ENCODE measurements at regions not wholly inside any gene's neighbourhood (a gene's known extent, or its start where the extent isn't known, plus 50 kb on each side); places are given as distances from the start of the nearest gene placed in this dataset.

DNA sequence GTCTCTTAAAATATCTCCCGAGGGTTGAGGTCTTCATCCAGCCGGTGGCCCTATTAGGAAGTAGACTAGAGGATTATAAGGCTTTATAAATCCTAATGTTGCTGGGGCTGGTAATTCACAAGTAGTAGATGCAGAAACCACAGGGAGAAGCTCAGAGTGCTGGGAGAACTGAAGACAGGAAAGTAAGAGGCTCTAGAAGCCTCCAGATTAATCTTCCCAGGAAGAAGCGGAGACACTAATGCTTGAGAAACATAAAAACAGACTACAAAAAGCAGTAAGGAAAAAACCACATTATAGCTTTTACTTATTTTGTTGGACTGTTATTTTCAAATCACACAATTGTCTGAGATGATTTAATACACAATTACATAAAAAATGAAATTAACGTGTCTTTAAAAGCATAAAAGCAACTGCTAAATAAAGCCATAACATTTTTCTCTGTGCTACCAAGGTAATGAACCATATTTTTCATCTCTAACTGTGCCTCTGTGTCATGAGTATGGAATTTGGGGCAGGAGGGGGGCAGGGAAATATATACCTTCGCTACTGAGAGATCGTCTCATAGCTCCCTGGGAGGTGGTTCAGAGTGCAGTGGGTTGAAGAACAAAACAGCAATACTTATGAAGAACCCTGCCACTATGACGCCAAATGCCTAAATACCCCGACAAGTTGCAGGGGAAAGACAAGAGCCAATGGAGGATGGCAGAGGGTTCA lies 806.2 kb upstream of the WWC1 start:
- no peak for DNase-seq (ENCODE audit: low read depth)

DNA sequence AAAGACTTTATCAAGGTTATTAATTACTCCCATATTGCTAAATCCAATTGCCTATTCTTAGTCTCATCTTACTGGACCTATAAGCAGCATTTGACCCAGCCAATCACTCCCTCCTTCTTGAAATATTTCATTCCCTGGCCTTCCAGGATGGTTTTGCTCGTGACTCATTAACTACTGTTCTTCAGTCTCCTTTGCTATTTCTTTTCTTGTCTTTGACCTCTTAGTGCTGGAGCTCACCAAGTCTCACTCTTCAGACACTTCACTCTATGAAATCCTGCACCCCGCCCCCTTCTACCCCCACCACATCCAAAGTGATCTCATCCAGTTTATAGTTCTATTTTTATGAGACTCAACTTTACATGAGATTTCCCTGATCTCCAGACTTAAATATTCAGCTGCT lies 803.1 kb upstream of the WWC1 start:
- DNase-seq (ENCODE audit: low read depth) = no peak

DNA sequence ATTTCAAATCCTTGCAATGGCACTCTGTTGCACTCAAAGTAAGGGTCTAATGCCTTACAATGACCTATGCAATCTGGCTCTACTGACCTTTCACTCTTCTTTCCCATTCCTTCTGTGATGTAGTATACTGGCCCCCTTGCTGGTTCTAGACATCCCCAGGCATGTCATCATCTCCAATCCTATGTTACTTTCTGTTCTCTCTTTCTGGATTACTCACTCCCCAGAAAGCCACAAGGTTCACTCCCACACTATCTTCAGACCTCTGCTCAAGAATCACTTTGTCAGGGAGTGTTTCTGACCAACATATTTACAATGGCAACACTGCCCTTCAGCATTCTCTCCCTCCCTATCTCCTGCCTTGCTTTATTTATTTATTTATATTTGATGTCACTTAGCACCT lies 802.2 kb upstream of the WWC1 start:
- DNase-seq (ENCODE audit: low read depth) = no peak

- no peak for DNase-seq (ENCODE audit: low read depth)
These were observed 787.3 kb upstream of the WWC1 start for GRCh38 chr5:167503926-167504720.

DNA sequence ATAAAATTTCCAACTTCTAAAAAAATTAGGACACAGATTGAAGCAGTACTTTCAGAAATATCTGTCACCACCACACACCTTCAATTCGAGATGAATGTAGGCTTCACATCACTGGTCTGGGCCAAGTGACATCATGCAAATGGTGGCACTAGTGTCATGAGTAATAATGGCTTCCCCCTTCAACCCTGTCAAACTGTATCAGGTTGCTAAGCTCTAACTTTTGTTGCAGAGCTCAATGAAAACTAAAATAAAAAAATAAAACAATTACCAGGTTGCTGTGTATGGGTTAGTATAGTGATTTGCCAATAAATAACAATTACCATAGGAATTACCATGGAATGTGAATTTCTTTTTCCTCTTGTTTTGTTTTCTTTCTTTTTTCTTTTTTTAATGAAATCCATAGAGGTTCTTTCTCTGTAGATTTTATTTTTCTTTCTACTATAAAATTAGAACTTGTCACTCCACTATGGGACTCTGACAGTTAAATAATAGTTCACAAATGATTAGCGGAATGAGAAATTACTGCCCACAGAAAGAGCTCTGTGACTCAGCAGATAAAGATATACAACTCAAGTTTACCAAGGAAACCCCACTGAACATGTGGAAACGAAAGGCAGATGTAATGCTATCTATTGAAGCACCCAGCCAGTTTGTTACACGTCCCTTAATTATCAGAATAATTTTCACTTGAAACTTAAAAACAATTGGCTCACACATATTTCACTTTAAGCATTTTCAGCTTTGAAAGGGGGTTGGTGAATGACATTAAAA lies 783.8 kb upstream of the WWC1 start:
- no peak for DNase-seq (ENCODE audit: low read depth)

- DNase-seq (ENCODE audit: low read depth) = no peak
These were observed 782.4 kb upstream of the WWC1 start for GRCh38 chr5:167509076-167509475.

- DNase-seq (ENCODE audit: low read depth) = no peak
These were observed 780.2 kb upstream of the WWC1 start for GRCh38 chr5:167511276-167511675.

DNA sequence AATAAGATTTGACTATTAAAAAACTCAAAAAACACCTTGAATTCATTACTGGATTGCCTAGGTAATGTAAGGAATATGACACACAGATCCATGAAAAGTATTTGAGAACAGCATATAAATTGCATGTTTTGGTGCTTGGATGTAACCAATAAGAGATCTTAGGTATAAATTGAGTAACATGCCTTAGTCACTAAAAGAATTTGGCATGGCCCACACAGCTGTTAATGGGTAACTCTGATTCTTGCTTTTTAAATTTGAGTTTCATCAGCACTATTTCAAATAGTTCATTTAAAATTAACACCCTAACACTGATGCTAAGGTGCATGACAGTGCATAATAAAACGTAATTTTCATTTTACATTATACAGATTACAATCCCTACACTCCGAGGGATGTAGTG lies 779.3 kb upstream of the WWC1 start:
- no peak for DNase-seq (ENCODE audit: low read depth)

DNA sequence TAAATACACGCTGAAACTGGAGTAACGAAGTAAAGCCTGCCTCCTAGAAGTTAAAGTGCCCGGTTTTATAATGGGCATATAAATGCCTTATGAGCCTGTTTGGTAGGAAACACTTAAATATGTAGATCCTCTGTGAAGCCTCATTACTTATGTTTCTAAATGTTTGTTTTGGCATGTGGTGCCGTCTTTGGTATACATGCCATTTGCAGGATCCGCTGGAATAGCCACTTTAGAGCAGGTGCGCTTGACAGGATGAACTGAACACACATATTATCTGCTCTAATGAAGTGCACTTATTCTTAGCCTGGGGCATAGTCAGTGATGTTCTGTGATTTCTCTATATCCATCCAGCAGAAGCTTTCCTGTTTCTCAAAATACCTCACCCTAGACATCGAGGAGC lies 778.1 kb upstream of the WWC1 start:
- no peak for DNase-seq (ENCODE audit: low read depth)

DNA sequence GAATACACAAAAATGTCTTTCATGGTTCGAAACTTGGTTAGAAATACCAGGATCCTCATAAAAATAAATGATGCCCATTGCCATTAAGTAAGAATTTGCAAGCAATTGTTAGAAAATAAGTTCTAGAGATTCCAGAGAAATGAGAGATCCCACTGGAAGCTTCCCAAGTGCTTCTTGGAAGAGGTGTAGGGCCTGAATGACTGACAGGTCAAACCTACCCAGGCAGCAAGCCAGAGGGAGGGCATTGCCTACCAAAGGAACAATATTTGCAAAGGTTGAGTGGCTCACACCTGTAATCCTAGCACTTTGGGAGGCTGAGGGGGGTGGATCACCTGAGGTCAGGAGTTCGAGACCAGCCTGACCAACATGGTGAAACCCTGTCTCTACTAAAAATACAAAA lies 777.0 kb upstream of the WWC1 start:
- DNase-seq (ENCODE audit: low read depth) = no peak

- DNase-seq (ENCODE audit: low read depth) = no peak
These were observed 766.4 kb upstream of the WWC1 start for GRCh38 chr5:167525004-167525403.

DNA sequence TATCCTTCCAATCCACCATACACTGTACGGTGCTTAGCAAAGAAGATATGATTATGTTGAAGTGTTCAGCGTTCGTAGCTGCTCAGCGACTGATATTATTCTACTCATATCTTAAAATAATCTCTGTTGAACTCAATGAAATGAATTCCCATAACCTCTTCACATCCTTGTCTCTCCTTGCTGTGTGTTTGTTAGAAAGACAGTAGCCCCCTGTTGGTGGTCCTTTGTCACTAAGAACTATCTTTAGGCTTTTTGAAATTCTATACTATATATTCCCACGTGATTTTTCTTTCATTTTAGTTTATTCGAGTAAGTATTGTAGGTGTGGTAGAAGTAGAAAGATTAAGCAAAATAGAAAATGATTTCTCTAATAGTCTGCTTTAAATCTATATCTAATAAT lies 762.8 kb upstream of the WWC1 start:
- no peak for DNase-seq (ENCODE audit: low read depth)

DNA sequence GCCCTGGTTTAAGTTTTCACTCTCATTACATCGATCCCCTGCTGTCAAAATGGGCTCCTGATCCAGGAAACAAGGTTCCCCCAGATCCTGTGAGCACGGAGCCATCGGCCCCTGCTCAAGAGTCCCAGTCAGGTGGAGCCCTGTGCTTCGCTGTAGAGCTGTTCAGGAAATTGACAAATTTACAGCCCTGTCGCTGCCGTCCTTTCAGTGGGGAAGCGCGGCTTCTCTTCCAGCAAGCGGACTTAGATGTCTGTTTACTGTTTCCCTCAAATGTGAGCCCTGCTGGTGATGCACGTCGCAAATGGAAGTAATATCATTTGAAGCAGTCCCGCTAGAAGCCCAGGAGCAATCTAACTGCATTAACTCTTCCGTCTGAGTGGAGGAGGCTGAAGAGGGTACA lies 760.9 kb upstream of the WWC1 start:
- DNase-seq (ENCODE audit: low read depth) = no peak

- no peak for DNase-seq (ENCODE audit: low read depth)
These were observed 757.3 kb upstream of the WWC1 start for GRCh38 chr5:167533814-167534795.

DNA sequence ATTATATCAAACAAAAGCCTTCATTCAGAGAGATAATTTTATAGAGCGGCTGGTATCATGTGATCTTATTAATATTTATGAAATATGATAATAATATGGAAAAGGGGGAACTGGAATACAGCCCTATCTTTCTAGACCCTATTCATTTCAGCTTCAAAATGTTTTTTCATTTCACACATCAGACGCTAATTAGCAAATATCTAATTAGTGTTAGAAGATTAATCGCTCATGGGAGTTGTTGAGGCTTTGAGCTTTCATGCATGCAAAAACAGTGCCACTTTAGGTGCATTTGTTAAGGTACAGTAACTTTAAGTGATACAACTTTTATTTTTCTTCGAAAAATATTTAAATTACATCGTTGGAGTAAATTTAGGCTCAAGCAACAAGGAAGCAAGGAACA lies 751.7 kb upstream of the WWC1 start:
- DNase-seq (ENCODE audit: low read depth) = no peak

DNA sequence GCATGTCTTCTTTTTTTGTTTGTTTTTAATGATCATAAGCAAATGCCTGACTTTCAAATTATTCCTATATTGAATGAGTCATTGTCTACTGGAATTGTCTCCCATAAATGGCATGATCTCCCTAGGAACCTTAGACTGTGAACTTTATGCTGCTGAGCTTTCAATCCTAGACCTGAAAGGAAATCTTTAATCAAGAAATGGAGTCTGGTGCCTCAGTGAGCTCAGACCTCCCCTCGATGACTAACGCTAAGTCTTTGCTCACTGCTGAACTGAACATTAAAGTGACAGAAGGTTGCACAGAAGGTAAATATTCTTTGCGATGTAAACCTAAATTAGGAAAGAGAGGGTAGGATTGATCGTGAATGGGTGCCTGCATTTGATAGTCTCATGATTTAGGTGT lies 745.2 kb upstream of the WWC1 start:
- no peak for DNase-seq (ENCODE audit: low read depth)

DNA sequence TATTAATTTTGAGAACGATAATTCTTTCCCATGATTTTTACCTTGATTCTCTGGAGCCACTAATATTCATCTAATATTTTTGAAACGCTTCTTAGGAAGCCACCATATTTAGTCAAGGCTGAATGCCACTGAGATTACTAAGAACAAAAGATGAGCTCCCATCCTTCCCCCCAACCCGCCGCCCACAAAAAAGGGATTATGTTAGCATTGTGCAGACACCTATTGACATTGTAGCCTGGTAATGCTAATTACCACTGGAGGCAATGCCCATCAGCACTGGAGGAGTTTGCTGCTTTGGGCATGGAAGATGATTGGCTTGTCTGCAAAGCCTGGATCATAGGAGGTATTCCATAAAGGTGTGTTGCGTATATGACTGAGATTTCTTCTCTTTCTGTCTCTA lies 739.1 kb upstream of the WWC1 start:
- DNase-seq (ENCODE audit: low read depth) = no peak

DNA sequence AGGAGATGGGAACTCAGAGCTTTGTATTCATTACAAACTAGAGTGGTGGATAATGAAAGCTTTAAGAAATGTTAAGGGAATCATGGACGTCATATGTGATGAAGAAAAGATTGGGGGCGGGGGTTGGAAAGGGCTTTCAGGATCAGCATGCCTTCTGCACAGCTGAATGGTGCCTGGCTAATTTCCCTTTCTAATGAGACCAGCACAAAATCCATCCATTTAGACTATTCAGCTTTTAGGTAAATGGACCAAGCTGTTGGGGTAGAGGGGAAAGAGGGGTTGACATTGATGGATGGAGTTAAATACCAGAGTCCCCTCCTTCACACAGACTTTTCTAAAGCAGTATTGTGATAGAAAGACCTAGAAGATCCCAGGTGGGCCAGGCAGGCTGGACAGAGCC lies 737.9 kb upstream of the WWC1 start:
- DNase-seq (ENCODE audit: low read depth) = no peak

DNA sequence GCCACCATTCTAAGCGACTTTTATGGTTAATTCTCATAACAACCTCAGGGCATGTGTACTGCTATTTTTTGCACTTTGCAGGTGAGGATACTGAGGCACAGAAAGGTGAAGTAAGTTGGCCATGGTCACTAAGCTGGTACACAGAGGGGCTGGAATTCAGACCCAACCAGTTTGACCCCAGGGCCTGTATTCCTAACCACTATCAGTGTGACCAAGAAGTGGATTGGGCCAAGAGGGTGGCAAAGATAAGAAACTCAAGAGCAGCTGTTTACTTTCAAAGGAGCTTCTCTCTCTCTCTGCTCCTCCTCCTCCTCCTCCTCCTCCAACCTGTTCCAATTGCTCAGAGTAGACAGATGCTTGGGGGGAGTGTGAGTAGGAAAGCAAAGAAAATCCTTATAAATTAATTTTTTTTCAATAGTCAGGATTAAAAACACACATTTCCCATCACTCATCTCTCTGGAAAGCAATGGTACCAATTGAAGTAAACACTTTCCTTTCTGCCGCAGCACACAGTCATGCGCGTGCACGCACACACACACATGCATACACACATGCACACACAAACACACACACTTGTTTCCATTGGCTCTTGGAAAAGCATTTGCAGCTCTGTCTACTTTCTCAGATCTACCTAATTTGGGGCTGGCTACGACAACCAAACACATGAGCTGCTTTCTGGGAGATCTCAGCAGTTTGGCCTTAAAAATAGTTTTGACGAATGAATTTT lies 736.7 kb upstream of the WWC1 start:
- no peak for DNase-seq (ENCODE audit: low read depth)

- no peak for DNase-seq (ENCODE audit: low read depth)
These were observed 735.8 kb upstream of the WWC1 start for GRCh38 chr5:167555565-167556166.

DNA sequence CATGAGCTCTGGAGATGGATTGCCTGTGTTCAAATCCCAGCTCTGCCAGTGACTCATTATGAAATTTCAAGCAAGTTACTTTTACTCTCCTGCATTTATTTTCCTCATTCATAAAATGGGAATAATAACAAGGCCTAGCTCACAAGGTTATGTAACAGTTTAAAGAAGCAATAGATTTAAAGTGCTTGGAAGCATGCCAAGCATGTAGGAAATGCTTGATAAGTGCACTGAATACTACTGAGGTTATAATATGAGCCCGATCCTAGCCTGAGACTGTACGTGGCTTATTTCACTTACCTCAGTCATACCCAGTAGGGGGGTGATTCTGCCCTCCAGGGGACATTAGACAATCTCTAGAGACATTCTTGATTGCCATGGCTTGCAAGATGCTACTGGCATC lies 734.1 kb upstream of the WWC1 start:
- DNase-seq (ENCODE audit: low read depth) = no peak
